NCI-H1092 (cell line): ENCODE measurements at regions not wholly inside any gene's neighbourhood (a gene's known extent, or its start where the extent isn't known, plus 50 kb on each side); places are given as distances from the start of the nearest gene placed in this dataset.
"Not testable (repeated sequence)": the region's sequence is repeated elsewhere in the genome, so short reads cannot be mapped to it uniquely, and the experiment has no call there.

Experiments used
- DNase-seq: peaks from one replicate; lab custom pipeline; 2025; lab: John Stamatoyannopoulos, UW

DNA sequence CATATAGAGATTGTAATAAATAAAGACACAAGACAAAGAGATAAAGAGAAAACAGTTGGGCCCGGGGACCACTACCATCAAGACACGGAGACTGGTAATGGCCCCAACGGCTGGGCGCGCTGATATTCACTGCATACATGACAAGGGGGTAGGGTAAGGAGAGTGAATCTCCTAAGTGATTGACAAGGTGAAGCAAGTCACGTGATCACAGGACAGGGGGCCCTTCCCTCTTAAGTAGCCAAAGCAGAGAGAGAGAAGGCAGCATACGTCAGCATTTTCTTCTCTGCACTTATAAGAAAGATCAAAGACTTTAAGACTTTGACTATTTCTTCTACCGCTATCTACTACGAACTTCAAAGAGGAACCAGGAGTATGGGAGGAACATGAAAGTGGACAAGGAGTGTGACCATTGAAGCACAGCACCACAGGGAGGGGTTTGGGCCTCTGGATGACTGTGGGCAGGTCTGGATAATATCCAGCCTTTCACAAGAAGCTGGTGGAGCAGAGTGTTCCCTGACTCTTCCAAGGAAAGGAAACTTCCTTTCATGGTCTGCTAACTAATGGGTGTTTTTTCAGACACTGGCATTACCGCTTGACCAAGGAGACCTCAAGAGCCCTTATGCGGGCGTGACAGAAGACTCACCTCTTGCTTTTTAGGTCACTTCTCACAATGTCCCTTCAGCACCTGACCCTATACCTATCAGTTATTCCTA is 75.6 kb downstream of the MRPL39 start:
- DNase-seq = not testable (repeated sequence)

DNA sequence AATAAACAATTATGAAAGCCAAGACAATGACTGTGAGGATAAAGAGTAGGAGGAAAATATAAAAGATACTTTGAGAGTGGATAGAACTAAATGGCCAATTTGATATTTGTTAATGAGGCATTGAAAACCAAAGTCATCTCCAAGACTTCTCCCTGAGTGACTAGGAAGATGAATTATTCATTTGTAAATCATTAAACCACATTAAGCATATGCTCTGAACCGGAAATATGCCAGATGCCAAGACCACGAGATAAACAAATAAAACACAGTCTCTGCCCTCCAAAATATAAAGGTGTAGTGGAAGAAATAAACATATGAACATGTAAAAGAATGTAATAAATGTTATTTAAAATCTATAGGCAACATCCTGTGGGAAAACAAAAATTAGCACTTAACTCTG is 78.8 kb downstream of the MRPL39 start:
- DNase-seq = no peak

- DNase-seq = no peak
Observed at GRCh38 chr21:25518491-25518911, 88.8 kb downstream of the MRPL39 start.

- no peak for DNase-seq
Observed at GRCh38 chr21:25515484-25516405, 91.5 kb downstream of the MRPL39 start.

DNA sequence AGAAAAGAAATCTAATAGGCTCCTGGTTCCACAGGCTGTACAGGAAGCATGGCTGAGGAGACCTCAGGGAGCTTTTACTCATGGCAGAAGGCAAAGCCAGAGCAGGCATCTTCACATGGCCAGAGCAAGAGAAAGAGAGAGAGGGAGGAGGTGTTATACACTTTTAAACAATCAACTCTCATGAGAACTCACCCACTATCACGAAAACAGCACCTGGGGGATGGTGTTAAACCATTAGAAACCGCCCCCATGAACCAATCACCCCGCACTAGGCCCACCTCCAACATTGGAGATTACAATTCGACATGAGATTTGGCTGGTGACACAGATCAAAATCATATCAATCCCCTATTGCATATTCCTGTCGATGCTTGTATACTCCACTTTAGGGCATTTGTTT is 93.5 kb downstream of the MRPL39 start:
- DNase-seq = no peak

GRCh38 chr21:25512095-25513081 is 94.9 kb downstream of the MRPL39 start:
- no peak for DNase-seq

DNA sequence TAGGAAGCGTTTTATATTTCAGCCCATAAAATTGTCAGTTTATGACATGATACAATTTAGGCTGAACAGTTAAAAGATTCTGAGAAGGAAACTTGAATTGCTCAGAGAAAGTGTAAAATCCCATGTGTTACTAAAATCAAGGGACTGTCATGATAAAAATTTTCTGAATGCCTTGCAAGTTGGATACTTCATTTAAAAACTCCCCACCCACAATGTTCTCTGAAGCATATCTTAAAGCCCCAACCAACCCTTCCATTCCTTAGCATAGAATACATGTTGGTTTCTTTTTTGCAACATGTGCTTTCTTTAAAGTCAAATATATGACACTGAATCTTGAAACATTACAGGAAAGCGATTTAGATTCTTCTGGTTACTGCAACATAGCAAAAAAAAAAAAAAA is 97.4 kb downstream of the MRPL39 start:
- no peak for DNase-seq

DNA sequence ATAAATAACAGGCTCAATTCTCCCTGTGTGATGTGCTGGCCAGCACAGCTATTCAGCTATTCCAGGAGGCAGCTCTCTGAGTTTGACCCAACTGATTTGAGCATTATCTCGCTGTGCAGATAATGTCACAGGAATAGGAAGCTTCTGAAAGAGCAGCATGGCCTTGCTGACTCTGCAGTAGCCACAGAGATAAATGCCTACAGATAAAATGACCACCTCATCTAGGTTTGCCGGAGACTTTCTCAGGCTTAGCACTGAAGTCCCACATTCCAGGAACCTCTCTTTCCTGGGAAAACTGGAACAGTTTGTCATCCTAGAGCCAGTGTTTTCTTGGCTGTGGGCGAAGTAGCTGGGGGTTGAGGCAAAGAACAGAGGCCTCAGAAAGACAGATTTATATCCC is 98.9 kb downstream of the MRPL39 start:
- no peak for DNase-seq

DNA sequence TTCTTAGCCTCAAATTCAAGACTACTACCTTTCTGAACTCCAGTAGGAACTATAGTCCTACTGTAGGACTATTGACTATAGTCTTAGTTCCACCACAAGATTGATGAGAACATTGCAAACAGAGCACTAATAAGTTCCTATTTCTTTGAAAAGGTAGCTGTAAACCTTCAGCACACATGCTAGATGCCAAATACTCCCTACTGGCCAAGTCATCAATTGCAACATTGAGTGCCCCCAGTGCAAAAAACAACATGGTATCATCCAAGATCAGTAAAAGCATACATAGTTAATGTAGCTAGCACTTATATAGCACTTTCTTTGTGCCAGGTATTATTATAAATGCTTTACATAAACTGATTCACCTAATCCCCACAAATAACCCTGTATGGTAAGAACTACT is 99.8 kb downstream of the MRPL39 start:
- no peak for DNase-seq

- DNase-seq = no peak
Observed at GRCh38 chr21:25506887-25507286, 100.4 kb downstream of the MRPL39 start.

DNA sequence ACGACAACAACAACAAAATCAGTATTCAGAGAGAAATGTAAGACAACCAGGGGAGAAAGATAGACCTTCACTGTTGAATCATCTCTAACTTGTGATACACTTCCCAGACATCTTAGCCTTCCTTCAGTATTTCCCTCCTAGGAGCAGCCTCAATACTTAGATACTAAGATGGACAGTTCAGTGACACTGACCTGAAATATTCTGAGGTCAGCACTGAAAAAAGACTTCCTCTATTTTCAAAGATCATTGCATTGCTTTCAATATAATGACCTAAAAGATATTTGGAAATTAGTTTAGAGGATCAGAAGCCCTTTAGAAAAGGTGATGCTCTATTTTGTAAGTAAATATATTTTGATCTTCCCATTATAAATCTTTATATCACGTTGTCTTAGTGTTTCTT is 101.0 kb downstream of the MRPL39 start:
- DNase-seq = no peak

DNA sequence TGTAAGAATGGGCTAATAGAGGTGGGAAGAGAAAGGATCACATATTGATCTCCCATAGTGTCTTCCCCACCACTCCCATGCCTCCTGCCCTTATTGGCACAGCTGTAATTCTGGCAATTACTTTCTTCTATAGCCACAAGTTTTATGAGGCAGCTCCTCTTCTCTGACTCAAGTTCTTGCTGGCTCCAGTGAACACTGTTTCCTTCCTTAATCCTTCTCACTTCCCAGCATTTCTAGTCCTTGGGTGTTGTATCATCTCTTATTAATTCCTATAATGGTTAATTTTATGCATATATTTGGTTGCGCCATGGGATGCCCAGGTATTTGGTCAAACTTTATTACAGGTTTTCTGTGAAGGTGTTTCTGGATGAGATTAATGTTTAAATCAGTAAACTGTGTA is 103.3 kb downstream of the MRPL39 start:
- DNase-seq = no peak

DNA sequence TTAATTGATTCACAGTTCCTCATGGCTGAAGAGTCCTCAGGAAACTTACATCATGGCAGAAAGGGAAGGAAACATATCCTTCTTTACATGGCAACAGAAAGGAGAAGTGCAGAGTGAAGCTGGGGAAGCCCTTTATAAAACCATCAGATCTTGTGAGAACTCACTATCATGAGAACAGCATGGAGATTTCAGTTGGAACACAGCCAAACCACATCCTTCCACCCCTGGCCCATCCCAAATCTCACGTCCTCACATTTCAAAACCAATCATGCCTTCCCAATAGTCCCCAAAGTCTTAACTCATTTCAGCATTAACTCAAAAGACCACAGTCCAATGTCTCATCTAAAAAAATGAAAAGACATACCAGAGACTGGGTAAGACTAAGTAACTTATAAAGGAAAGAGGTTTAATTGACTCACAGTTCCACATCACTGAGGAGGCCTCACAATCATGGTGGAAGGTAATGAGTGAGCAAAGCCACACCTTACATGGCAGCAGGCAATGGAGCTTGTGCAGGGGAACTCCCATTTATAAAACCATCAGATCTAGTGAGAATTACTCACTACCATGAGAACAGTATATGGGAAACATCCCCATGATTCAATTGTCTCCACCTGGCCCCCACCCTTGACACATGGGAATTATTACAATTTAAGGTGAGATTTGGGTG is 105.2 kb downstream of the MRPL39 start:
- DNase-seq = no peak

GRCh38 chr21:25501462-25501861 is 105.8 kb downstream of the MRPL39 start:
- DNase-seq = no peak

DNA sequence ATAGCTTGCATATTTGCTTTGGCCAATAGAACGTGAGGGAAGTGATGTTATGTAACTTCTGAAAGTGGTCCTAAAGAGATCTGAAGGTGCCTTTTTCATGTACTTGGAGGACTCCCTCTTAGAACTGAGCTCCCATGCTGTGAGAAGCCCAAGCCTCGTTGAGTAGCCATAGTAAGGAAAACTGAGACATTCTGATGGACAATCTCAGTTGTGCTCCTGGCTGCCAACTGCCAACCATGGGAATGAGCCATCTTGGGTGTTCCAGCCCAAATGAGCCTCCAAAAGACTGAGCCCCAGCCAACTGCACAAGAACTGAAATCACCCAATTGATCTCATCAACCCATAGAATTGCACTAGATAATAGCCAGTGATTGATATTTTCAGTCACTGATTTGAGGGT is 106.7 kb downstream of the MRPL39 start:
- DNase-seq = no peak

GRCh38 chr21:25496825-25497482 is 110.3 kb downstream of the MRPL39 start:
- DNase-seq = no peak

DNA sequence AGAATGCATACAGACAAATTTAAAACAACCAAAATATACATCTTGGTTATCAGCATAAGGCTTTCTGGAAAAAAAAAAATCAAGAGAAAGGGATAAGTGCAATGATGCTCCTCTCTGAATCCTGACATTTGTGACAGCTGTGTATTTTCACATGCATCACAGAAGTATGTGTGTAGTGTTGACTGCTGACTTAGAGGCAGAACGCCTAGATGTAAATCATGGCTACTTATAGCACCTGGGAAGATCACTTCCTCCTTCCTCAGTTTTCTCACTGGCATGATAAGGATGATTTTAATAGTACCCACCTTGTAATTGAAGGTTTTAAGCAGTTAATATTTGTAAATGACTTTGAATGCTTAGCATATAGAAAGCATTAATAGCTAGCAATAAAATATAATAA is 112.5 kb downstream of the MRPL39 start:
- DNase-seq = no peak

GRCh38 chr21:25493722-25494121 is 113.6 kb downstream of the MRPL39 start:
- no peak for DNase-seq

GRCh38 chr21:25491267-25491666 is 116.0 kb downstream of the MRPL39 start:
- no peak for DNase-seq

DNA sequence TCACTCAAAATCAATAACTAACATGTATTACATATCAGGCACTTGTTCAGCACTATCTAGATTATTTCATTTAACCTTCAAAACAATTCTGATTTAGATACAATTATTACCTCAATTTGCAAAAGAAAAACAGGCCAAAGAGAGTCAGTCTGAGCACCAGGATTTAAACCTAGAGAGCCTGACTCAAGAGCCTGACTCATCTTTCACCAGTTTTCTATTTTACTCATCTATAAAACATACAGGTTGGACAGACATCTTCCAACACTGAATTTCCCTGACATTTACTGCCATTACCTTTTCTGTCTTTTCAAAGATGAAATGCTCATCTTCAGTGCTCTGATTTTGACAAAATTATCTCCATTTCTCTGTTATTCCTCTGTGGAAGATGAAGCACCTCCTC is 116.5 kb downstream of the MRPL39 start:
- DNase-seq = no peak

DNA sequence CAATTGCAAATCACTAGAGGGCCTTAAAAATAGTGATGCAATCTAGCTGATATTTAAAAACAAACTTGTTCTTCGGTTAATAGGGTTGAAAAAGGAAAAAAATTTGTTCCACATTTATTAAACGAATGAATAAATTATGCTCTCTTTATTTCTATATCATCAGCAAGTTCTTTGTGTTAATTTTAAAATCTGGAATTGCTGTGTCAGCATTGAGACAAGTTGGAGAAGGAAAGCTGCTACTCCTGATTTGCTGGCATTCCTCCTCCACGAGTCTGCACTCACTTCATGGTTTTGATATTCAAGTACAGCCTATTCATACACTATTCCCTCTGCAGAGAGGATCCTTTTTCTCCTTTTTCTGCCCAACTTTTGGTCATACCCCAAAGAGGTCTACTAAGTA is 117.6 kb downstream of the MRPL39 start:
- DNase-seq = no peak
